ENCODE measurements at regions not wholly inside any gene's neighbourhood (a gene's known extent, or its start where the extent isn't known, plus 50 kb on each side); places are given as distances from the start of the nearest gene placed in this dataset.

DNA sequence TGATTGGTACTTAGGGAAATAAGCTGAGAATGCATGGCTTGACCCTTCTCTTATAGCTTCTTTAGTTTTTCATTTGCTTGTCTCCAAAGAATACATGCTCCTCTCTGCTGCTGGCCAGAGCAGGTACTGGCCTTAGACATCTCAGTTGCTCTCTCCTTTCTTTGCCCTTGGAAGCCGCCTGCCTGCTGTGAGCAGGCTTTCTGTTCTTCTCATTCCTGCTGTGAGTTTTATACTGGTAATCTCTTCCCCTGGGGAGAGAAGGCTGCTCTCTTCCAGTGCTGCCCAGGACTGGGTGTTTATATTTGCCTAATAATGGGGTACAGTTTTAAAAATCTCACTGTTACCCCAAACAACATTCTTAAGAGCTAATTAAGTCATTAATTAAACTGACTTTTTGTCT, 323.5 kb upstream of the LRRC7 start:
- TF ChIP-seq, protein P1, sequence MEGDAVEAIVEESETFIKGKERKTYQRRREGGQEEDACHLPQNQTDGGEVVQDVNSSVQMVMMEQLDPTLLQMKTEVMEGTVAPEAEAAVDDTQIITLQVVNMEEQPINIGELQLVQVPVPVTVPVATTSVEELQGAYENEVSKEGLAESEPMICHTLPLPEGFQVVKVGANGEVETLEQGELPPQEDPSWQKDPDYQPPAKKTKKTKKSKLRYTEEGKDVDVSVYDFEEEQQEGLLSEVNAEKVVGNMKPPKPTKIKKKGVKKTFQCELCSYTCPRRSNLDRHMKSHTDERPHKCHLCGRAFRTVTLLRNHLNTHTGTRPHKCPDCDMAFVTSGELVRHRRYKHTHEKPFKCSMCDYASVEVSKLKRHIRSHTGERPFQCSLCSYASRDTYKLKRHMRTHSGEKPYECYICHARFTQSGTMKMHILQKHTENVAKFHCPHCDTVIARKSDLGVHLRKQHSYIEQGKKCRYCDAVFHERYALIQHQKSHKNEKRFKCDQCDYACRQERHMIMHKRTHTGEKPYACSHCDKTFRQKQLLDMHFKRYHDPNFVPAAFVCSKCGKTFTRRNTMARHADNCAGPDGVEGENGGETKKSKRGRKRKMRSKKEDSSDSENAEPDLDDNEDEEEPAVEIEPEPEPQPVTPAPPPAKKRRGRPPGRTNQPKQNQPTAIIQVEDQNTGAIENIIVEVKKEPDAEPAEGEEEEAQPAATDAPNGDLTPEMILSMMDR (IDR thresholded peaks at IDR 0.05; ENCODE audit: poor library complexity, severe bottlenecking): no peak
- no peak for TF ChIP-seq RAD21 (conservative IDR thresholded peaks at IDR 0.05)
- no peak for TF ChIP-seq EP300 (conservative IDR thresholded peaks at IDR 0.05; ENCODE audit: poor library complexity, severe bottlenecking)
- TF ChIP-seq EZH2 (IDR thresholded peaks at IDR 0.05; ENCODE audit: borderline replicate concordance, insufficient read depth, low read length, poor library complexity, severe bottlenecking): no peak
- no peak for TF ChIP-seq POLR2AphosphoS5 (IDR thresholded peaks at IDR 0.05)
- TF ChIP-seq TAF1 (IDR thresholded peaks at IDR 0.05; ENCODE audit: low read depth): no peak
- no peak for TF ChIP-seq SMC3 (conservative IDR thresholded peaks at IDR 0.05; ENCODE audit: poor library complexity)
- TF ChIP-seq MXI1 (conservative IDR thresholded peaks at IDR 0.05; ENCODE audit: poor library complexity, severe bottlenecking): no peak
